ENCODE measurements at regions not wholly inside any gene's neighbourhood (a gene's known extent, or its start where the extent isn't known, plus 50 kb on each side); places are given as distances from the start of the nearest gene placed in this dataset.

DNA sequence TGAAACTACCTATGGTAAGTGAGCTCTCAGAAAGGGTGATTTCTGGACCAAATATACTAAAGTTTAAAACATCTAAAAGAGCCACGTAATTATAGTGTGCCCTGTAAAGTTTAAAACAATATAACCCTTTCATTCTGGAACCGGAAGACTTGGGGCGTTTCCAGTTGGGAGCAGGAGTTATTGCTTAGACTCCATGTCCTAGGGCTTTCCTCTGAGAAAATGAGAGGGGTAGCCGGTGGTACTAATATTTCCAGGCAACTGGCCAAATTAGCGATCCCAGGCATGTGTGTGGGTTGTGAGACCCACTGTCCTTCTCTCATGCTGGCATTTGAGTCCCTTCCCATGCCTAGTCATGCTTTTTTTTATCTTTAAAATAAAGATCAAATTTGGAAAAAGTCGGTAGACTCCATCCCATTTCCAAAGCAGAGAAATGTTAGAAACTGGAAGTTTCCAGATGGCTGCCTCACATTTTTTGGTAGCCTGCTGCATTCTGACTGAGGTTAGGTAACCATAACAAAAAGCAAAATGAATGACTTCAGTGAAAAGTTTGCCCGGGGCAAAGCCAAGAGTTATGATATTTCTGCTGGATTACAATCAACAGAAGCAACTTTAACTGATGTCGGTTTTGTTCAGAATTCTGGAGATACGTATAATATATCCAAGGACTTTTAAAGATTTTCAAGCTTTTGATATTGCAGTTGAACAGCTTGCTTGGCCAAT is 227.4 kb downstream of the SS18 start:
- Histone ChIP-seq H3K9ac (ENCODE audit: low read length) (no peak overlapping the region), H3K36me3 (ENCODE audit: control insufficient read depth, insufficient read depth, low read length) (no peaks in the 10 kb centered on the region), H3K4me3 (ENCODE audit: low read length) (no peak overlapping the region), H3K4me1 (ENCODE audit: control insufficient read depth, insufficient read depth, low read length) (no peaks in the 10 kb centered on the region), H3K27me3 (ENCODE audit: control insufficient read depth, insufficient read depth, low read length) (no peaks in the 10 kb centered on the region), H3K27ac (ENCODE audit: low read depth, low read length) (no peak overlapping the region)

DNA sequence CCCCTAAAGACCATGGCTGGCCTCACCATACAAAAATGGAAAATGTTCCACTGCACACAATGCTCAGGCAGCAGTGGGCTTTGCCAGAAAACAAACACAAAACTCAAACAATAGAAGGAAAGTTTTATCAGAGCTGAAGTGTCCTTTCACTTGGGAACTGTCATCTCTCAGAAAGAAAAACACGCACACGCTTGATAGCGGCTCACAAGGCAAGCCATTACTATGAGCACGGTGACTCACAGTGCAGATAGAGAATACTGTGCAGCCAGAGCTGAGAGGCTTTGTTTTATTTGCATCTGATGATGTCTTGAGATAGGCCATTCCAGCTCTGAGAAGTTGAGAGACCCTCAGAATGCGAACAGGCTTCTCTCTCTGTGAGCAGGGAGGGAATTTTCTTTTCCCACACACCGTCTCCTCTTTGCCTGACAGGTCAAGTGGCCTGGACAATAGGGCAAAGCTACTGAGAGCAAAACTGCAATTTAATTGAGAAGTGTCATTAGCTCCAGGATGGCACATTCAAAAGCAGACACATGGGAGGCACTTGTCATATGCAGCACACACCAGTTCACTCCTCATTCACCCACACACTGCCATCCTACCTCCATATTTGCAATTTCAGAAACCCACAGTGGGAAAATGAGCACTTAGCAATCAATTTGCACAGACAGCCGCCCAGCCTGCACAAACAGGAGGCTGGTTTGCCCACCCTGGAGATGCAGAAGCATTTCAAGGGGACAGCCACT is 236.6 kb downstream of the SS18 start:
- H3K27me3 ChIP-seq (ENCODE audit: control insufficient read depth, insufficient read depth, low read length): no peaks in the 10 kb centered on the region
- no peak overlapping the region for H3K27ac ChIP-seq (ENCODE audit: low read depth, low read length)
- H3K36me3 ChIP-seq (ENCODE audit: control insufficient read depth, insufficient read depth, low read length): no peaks in the 10 kb centered on the region
- no peaks in the 10 kb centered on the region for H3K4me1 ChIP-seq (ENCODE audit: control insufficient read depth, insufficient read depth, low read length)
- no peak overlapping the region for H3K9ac ChIP-seq (ENCODE audit: low read length)
- no peak overlapping the region for H3K4me3 ChIP-seq (ENCODE audit: low read length)

DNA sequence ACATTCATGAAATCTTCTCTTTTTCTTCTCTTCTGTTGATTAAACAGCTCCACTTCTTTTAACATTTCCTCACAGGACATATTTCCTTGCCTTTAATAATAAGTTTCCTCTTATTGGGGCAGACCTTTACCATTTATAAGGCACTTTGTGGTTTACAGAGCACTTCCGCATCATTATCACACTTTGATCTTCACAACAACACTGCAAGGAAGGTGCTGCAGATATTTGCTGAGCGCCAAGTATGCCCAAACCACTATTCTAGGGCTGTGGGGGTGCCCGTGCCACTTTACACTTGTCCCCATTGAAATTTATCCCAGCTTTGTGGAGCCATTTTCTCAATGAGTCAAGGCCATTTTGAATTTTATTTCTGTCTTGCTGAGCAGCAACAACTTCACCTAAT is 246.6 kb downstream of the SS18 start:
- Histone ChIP-seq H3K27me3 (ENCODE audit: control insufficient read depth, insufficient read depth, low read length) (no peaks in the 10 kb centered on the region), H3K27ac (ENCODE audit: low read depth, low read length) (no peak overlapping the region), H3K36me3 (ENCODE audit: control insufficient read depth, insufficient read depth, low read length) (no peaks in the 10 kb centered on the region), H3K4me1 (ENCODE audit: control insufficient read depth, insufficient read depth, low read length) (no peaks in the 10 kb centered on the region), H3K9ac (ENCODE audit: low read length) (no peak overlapping the region), H3K4me3 (ENCODE audit: low read length) (no peak overlapping the region)

DNA sequence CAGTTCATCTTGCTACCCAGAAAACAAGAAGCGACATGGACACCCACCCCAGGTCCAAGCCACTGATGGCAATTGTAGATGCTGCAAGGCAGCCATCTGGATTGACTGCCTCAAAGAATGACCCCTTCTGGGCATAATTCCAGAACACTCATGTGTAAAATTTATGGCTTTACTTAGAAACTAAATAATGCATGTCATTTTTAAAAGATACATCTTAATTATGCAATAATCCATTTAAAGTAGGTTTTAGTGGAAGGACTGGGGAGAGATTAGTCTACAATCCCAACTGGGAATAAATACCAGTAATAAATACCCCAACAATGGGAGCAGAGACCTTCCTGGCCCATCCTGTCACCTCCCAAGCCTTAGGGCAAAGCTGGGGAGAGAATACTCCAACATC is 247.7 kb downstream of the SS18 start:
- Histone ChIP-seq H3K4me3 (ENCODE audit: low read length) (no peak overlapping the region), H3K9ac (ENCODE audit: low read length) (no peak overlapping the region), H3K27ac (ENCODE audit: low read depth, low read length) (no peak overlapping the region), H3K27me3 (ENCODE audit: control insufficient read depth, insufficient read depth, low read length) (no peaks in the 10 kb centered on the region), H3K4me1 (ENCODE audit: control insufficient read depth, insufficient read depth, low read length) (no peaks in the 10 kb centered on the region), H3K36me3 (ENCODE audit: control insufficient read depth, insufficient read depth, low read length) (no peaks in the 10 kb centered on the region)

DNA sequence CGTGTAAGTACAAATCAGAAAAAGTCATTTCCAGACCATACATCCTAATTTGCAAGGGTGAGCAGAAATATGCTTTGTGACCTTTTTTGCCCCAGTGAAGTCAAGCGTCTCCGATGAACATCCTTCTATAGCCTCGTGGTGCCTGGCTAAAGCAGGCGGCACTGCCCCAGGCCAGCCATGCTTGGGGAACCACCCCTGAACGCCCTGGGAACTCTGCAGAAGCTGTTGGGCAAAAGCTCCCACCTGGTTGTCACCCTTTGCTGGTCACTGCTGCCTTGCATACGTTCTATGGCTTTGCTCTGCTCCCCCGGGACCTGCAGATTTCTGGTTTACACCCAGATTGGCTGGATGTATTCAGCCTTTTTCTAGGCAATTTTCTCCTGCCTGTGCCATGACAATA is 256.4 kb downstream of the SS18 start:
- no peaks in the 10 kb centered on the region for H3K36me3 ChIP-seq (ENCODE audit: control insufficient read depth, insufficient read depth, low read length)

DNA sequence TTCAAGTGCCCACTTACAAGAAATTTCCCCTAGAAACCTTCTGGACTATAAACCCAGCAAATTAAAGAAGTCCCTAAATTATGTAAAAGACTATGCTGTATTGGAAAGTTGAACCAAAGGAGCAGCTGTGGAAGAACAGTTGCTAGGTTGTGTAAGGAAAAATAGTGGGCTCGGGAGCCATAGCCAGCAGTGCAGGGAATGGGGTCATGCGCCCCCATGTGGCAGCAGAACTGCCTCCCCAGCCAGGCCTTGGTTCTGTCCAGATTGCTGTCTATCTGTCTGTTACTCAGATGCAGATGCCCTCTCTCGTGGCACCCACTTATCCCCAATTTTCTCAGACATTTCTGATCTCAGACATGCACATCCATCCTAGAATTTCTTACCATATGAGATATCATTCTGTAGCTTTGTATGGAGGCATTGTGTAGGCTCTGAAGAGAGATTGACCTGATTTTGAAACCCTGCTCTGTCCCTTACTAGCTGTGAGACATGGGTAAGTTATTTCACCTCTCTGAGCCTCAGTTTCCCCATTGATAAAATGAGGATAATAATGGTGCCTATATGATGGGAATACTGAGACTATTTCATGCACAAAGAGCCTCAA is 258.3 kb downstream of the SS18 start:
- no peak overlapping the region for H3K27ac ChIP-seq (ENCODE audit: low read depth, low read length)
- no peaks in the 10 kb centered on the region for H3K36me3 ChIP-seq (ENCODE audit: control insufficient read depth, insufficient read depth, low read length)
- no peak overlapping the region for H3K4me3 ChIP-seq (ENCODE audit: low read length)
- H3K4me1 ChIP-seq (ENCODE audit: control insufficient read depth, insufficient read depth, low read length): peaks cover 2% of the 10 kb centered on the region
- H3K9ac ChIP-seq (ENCODE audit: low read length): no peak overlapping the region
- H3K27me3 ChIP-seq (ENCODE audit: control insufficient read depth, insufficient read depth, low read length): no peaks in the 10 kb centered on the region

More for the DNA sequence above, 256.4 kb downstream of the SS18 start:
- Histone ChIP-seq H3K9ac (ENCODE audit: low read length) (no peak overlapping the region), H3K27ac (ENCODE audit: low read depth, low read length) (no peak overlapping the region), H3K4me1 (ENCODE audit: control insufficient read depth, insufficient read depth, low read length) (no peaks in the 10 kb centered on the region), H3K27me3 (ENCODE audit: control insufficient read depth, insufficient read depth, low read length) (no peaks in the 10 kb centered on the region), H3K4me3 (ENCODE audit: low read length) (no peak overlapping the region)

DNA sequence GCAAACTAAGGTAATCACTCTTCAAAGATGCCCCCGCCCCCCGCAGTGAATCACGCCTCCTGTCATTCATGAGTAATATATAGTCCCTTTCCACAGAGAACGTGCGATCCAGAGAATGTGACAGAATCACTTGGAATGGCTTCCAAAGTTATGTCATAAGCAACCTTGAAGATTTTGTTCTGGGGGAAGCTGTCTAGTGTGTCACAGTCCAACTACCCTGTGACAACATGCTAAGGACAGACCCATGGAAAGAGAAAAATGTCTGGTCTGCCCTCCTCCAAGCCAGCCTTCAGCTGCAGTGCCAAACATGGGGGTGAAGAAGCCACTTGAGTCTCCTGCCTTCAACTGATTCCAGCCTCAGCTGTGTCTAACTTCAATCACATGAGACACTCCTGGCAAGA is 259.1 kb downstream of the SS18 start:
- H3K9ac ChIP-seq (ENCODE audit: low read length): no peak overlapping the region
- no peak overlapping the region for H3K4me3 ChIP-seq (ENCODE audit: low read length)
- no peak overlapping the region for H3K27ac ChIP-seq (ENCODE audit: low read depth, low read length)
- H3K36me3 ChIP-seq (ENCODE audit: control insufficient read depth, insufficient read depth, low read length): no peaks in the 10 kb centered on the region
- peaks cover 2% of the 10 kb centered on the region for H3K4me1 ChIP-seq (ENCODE audit: control insufficient read depth, insufficient read depth, low read length)
- no peaks in the 10 kb centered on the region for H3K27me3 ChIP-seq (ENCODE audit: control insufficient read depth, insufficient read depth, low read length)

DNA sequence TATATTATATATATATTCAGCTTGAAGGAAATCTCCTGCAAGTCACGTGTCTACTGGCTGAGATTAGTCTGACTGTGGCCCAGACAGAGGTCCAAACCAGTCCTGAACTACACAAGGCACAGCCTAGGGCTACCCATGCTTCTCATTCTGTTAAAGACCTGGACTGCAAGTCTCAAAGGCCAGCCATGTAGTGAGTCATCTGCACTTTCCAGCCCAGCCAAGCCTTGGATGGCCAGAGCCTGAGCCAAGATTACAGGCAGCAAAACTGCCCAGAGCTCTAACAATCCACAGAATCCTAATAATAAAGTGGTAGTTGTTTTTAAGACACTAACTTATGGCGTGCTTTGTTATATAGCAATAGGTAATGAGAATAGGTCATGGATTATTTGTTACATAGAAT is 259.6 kb downstream of the SS18 start:
- Histone ChIP-seq H3K27ac (ENCODE audit: low read depth, low read length) (no peak overlapping the region), H3K36me3 (ENCODE audit: control insufficient read depth, insufficient read depth, low read length) (no peaks in the 10 kb centered on the region), H3K4me1 (ENCODE audit: control insufficient read depth, insufficient read depth, low read length) (peaks cover 2% of the 10 kb centered on the region), H3K4me3 (ENCODE audit: low read length) (no peak overlapping the region), H3K27me3 (ENCODE audit: control insufficient read depth, insufficient read depth, low read length) (no peaks in the 10 kb centered on the region), H3K9ac (ENCODE audit: low read length) (no peak overlapping the region)

DNA sequence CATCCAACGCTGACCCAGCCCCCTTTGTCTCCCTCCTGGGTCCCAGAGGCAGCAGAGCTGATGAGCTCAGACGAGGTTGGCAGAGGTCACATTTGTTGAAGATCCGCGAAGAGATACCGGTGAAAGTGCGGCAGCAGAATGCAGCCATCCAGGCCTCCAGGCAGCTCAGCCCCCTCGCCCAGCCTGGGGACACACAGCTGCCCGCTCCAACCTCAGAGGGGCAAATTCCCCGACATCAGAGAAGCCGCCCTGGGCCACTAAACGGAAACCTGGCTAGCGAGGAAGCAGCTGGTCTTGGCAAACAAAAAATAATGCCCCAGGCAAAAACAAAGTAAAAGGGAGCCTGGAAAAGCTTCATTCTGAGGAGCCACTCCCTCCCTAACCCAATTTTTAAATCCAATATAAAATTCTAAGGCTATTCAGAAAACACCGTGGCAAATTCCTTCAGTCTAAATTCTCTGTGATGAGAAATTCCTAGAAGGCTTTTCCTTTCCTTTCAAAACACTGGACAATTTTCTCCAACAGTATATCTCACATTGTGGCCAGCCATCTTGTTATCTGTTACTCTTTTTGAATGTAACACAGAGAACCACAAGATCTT is 262.4 kb downstream of the SS18 start:
- Histone ChIP-seq H3K9ac (ENCODE audit: low read length) (no peak overlapping the region), H3K4me1 (ENCODE audit: control insufficient read depth, insufficient read depth, low read length) (peaks cover 2% of the 10 kb centered on the region), H3K27me3 (ENCODE audit: control insufficient read depth, insufficient read depth, low read length) (no peaks in the 10 kb centered on the region), H3K4me3 (ENCODE audit: low read length) (no peak overlapping the region), H3K27ac (ENCODE audit: low read depth, low read length) (no peak overlapping the region), H3K36me3 (ENCODE audit: control insufficient read depth, insufficient read depth, low read length) (no peaks in the 10 kb centered on the region)

DNA sequence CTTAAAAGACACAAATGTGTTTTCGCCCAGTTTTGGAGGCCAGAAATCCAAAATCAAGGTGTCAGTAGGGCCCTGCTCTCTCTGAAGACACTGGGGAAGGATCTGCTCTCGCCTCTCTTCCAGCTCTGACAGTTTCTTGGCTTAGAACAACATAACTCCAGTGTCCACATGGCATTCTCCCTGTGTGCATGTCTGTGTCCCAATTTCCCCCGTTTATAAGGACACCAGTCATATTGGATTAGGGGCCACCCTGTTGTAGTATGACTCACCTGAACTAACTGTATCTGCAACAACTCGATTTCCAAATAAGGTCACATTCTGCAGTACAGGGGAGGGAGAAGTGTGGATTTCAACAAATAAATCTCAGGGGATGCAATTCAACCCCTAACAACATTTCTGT is 263.2 kb downstream of the SS18 start:
- H3K9ac ChIP-seq (ENCODE audit: low read length): no peak overlapping the region
- no peaks in the 10 kb centered on the region for H3K36me3 ChIP-seq (ENCODE audit: control insufficient read depth, insufficient read depth, low read length)
- H3K4me1 ChIP-seq (ENCODE audit: control insufficient read depth, insufficient read depth, low read length): peaks cover 2% of the 10 kb centered on the region
- H3K4me3 ChIP-seq (ENCODE audit: low read length): no peak overlapping the region
- no peaks in the 10 kb centered on the region for H3K27me3 ChIP-seq (ENCODE audit: control insufficient read depth, insufficient read depth, low read length)
- no peak overlapping the region for H3K27ac ChIP-seq (ENCODE audit: low read depth, low read length)

DNA sequence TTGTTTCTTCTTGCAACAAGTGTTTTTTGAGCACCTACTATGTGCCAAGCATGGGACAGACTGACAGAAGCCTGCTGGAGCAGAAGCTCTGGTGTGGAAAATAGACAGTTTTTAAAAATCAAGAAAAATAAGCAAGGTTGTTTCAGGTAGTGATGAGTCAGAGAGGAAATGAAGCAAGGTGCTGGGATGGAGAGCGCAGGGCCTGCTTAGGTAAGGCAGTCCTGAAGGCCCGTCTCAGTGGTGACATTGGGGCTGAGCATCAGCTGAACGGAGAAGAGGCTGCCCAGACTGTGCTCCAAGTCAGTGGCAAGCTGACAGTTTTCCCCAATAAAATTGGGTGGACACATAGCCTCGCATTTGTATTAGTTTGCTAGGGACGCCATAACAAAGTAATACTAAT is 263.6 kb downstream of the SS18 start:
- Histone ChIP-seq H3K4me3 (ENCODE audit: low read length) (no peak overlapping the region), H3K9ac (ENCODE audit: low read length) (no peak overlapping the region), H3K36me3 (ENCODE audit: control insufficient read depth, insufficient read depth, low read length) (no peaks in the 10 kb centered on the region), H3K27ac (ENCODE audit: low read depth, low read length) (no peak overlapping the region), H3K27me3 (ENCODE audit: control insufficient read depth, insufficient read depth, low read length) (no peaks in the 10 kb centered on the region), H3K4me1 (ENCODE audit: control insufficient read depth, insufficient read depth, low read length) (peaks cover 2% of the 10 kb centered on the region)

DNA sequence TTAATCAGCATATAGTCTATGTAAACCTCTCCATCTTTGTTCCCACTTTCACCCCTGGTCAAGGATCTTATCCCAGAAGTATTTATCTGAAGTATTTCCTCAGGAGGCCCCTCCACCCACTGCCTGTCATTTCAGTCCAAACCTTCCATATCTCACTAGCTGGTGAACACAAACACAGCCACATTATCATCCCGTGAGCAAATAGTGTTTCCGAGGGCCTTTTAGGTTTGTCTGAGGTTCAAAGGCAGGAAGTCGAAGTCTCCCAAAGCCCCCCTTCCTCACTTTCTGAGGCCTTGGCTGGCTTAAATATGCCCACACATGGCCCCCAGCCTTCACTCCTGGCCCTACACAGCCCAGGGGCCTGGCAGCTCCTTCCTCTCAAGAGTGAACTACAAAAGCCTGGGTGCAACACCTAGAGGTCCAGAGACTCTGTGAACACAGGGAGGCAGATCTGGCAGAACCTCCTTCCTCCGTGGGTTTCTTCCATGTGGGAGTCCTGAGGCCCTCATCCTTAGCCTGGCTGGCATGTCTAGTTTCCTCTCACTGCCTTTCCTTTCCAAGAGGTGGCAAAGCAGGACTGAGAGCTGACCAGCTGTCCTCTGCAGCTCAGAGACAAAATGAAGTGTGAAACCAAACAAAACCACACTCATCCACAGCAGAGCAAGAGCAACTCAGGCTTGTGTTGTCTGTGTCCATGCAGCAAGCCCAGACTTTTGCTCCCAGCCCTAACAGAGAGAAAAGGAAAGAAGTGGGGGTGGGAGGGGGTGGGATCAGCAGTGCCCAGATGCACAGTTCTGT is 264.2 kb downstream of the SS18 start:
- no peaks in the 10 kb centered on the region for H3K36me3 ChIP-seq (ENCODE audit: control insufficient read depth, insufficient read depth, low read length)
- no peak overlapping the region for H3K9ac ChIP-seq (ENCODE audit: low read length)
- H3K27ac ChIP-seq (ENCODE audit: low read depth, low read length): no peak overlapping the region
- H3K4me1 ChIP-seq (ENCODE audit: control insufficient read depth, insufficient read depth, low read length): peaks cover 2% of the 10 kb centered on the region
- H3K27me3 ChIP-seq (ENCODE audit: control insufficient read depth, insufficient read depth, low read length): no peaks in the 10 kb centered on the region
- no peak overlapping the region for H3K4me3 ChIP-seq (ENCODE audit: low read length)
